ENCODE measurements at regions not wholly inside any gene's neighbourhood (a gene's known extent, or its start where the extent isn't known, plus 50 kb on each side); places are given as distances from the start of the nearest gene placed in this dataset.

DNA sequence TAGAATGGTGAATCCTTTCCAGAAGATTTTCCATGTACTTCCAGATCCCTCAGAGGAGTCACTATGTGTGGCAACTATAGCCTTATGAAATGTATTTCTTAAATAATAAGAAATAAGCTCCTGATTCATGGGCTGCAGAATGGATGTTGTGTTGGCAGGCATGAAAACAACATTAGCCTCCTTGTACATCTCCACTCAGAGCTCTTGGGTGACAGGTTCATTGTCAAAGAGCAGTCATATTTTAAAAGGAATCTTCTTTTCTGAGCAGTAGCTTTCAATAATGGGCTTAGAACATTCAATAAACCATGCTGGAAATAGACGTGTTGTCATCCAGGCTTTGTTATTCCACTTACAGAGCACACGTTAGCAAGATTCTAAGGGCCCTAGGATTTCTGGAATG, 96.6 kb downstream of the CDC7 start:
- Histone ChIP-seq H3K56ac (ENCODE audit: insufficient read length, low read depth, low read length) (no peak overlapping the region), H3K79me1 (ENCODE audit: insufficient read depth, low read depth, low read length, poor library complexity, severe bottlenecking) (no peaks in the 10 kb centered on the region), H2BK12ac (ENCODE audit: insufficient read length, low read depth, low read length) (no peak overlapping the region), H3T11ph (ENCODE audit: low read length) (no peak overlapping the region), H4K8ac (replicated peaks; ENCODE audit: insufficient read length, low read depth, low read length) (no peak overlapping the region), H3K14ac (ENCODE audit: insufficient read depth, low read length) (no peak overlapping the region), H2BK120ac (ENCODE audit: low read depth, low read length, poor library complexity, severe bottlenecking) (no peak overlapping the region), H3K4me2 (ENCODE audit: insufficient read depth, insufficient read length, low read length) (no peak overlapping the region), H4K20me1 (ENCODE audit: control insufficient read depth, insufficient read depth, insufficient read length) (no peaks in the 10 kb centered on the region), H3K23ac (ENCODE audit: insufficient read length, low read depth, low read length) (no peak overlapping the region), H3K27ac (ENCODE audit: insufficient read length, low read depth, low read length) (no peak overlapping the region), H4K5ac (ENCODE audit: insufficient read length, low read depth, low read length) (no peak overlapping the region), H2BK20ac (ENCODE audit: low read depth, low read length, poor library complexity, severe bottlenecking) (no peak overlapping the region), H2BK15ac (ENCODE audit: low read depth, low read length) (no peak overlapping the region), H2BK5ac (ENCODE audit: insufficient read length, low read length) (no peak overlapping the region), H3K23me2 (ENCODE audit: insufficient read length, low read depth, low read length, poor library complexity, severe bottlenecking) (no peaks in the 10 kb centered on the region), H3K18ac (ENCODE audit: insufficient read length, low read depth, low read length) (no peak overlapping the region), H3K4ac (ENCODE audit: low read depth, low read length) (no peak overlapping the region), H3K79me2 (ENCODE audit: insufficient read depth, low read length) (no peaks in the 10 kb centered on the region), H2AK5ac (ENCODE audit: insufficient read length, low read length) (no peak overlapping the region), H3K9ac (ENCODE audit: extremely low read depth, insufficient read length, low read length) (no peak overlapping the region), H3K4me1 (ENCODE audit: insufficient read depth, low read length) (no peaks in the 10 kb centered on the region), H3K9me3 (ENCODE audit: control insufficient read depth, low read depth, low read length) (no peaks in the 10 kb centered on the region), H4K91ac (ENCODE audit: insufficient read length, low read depth, low read length) (no peak overlapping the region), H2AFZ (ENCODE audit: low read length) (no peak overlapping the region), H3K27me3 (ENCODE audit: insufficient read depth, low read length) (no peaks in the 10 kb centered on the region)
- no peak for DNase-seq
- TF ChIP-seq, protein P1, sequence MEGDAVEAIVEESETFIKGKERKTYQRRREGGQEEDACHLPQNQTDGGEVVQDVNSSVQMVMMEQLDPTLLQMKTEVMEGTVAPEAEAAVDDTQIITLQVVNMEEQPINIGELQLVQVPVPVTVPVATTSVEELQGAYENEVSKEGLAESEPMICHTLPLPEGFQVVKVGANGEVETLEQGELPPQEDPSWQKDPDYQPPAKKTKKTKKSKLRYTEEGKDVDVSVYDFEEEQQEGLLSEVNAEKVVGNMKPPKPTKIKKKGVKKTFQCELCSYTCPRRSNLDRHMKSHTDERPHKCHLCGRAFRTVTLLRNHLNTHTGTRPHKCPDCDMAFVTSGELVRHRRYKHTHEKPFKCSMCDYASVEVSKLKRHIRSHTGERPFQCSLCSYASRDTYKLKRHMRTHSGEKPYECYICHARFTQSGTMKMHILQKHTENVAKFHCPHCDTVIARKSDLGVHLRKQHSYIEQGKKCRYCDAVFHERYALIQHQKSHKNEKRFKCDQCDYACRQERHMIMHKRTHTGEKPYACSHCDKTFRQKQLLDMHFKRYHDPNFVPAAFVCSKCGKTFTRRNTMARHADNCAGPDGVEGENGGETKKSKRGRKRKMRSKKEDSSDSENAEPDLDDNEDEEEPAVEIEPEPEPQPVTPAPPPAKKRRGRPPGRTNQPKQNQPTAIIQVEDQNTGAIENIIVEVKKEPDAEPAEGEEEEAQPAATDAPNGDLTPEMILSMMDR (conservative IDR thresholded peaks at IDR 0.05): no peak
- Mint-ChIP-seq H3K4me3 (no peak overlapping the region), H3K36me3 (ENCODE audit: insufficient read depth in 1 of 3, low read depth in 3 of 3) (no peaks in the 10 kb centered on the region), H3K27ac (no peak overlapping the region), H3K4me1 (peaks cover 0 to 7% of the 10 kb centered on the region in 2 experiments; a peak in 1 of 4 replicates), H3K27me3 (ENCODE audit: low read depth) (no peaks in the 10 kb centered on the region; the same call in none of the 2 replicates), H3K9me3 (no peaks in the 10 kb centered on the region)
- WGBS (ENCODE audit: extremely low coverage, insufficient read length, low lambda C conversion rate): no CpG with 5 or more reads among the region's 2 CpGs

All from H9 (cell line).